Ecto neural progenitor cell (in vitro differentiated cells): ENCODE measurements at regions not wholly inside any gene's neighbourhood (a gene's known extent, or its start where the extent isn't known, plus 50 kb on each side); places are given as distances from the start of the nearest gene placed in this dataset.
"Not testable (repeated sequence)": the region's sequence is repeated elsewhere in the genome, so short reads cannot be mapped to it uniquely, and the experiment has no call there.

Experiments used
- DNase-seq: peaks from one replicate; pipeline ENCODE4 v3.0.0-alpha.2; 2018; ENCODE audit warnings: low spot score

GRCh38 chr1:182331387-182331786 lies 60.2 kb downstream of the GLUL start:
- no peak for DNase-seq

- DNase-seq, result no peak
Measured at GRCh38 chr1:182330303-182330702, 61.3 kb downstream of the GLUL start.

DNA sequence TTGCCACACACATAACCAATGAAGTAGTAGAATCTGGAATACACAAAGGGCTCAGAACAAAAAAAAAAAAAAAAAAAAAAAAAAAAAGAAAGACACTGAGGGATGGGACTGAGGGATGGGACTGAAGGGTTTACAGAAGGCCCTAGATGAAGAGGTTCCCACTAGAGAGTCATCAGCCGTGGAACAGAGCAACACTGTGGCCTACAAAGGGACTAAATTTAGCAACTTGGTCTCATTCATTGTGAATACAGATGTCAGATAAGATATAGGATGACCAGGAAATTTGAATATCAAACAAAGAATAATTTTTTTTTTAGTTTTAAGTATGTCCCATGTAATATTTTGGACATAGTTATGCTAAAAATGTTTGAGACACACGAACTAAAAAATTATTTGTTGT lies 62.1 kb downstream of the GLUL start:
- DNase-seq, result no peak

DNA sequence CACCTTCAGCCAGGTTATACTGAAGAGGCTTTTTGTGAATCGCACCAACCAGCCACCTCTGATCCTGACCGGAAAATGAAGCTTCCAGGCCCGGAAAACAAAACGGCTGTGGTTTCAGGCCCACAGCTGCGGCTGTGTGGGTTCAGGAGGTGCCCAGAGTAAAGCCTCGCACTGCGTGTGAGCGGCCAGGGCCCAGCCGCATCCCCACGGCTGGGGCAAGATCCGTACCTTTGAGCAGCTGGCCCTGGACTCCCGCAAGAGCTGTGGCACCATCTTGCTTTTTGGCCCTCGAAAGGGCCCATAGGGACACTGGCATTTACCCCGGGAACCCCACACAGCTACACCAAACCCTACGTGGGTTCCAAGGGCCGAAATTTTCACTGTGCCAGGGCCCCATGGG lies 63.0 kb downstream of the GLUL start:
- no peak for DNase-seq

DNA sequence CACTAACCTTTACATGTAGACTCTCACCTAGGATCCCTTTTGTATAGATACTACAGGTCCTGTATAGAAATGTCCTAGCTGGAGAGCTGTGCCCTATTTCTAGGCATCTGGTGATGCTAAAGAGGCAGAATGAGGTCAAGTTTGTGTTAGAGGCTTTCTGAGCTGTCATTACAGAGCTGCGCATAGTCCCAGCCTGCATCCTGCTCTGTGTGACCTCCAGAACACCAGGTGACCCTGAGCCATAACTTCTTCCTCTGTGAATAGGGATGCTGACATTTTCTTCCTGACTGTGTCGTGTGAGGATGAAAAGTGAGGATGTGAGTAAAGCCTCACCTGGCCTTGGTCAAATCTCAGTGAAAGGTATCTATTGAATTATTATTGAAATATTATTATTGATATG lies 66.3 kb downstream of the GLUL start:
- no peak for DNase-seq

DNA sequence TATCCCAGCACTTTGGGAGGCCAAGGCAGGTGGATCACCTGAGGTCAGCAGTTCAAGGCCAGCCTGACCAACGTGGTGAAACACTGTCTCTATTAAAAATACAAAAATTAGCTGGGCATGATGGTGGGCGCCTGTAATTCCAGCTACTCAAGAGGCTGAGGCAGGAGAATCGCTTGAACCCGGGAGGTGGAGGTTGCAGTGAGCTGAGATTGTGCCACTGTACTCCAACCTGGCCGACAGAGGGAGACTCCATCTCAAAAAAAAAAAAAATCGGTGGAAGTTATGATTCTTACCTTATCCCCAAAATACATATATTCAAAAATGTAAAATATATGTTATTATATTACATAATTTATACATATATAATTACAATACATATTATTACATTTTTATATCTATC lies 70.1 kb downstream of the GLUL start:
- DNase-seq, result not testable (repeated sequence)

DNA sequence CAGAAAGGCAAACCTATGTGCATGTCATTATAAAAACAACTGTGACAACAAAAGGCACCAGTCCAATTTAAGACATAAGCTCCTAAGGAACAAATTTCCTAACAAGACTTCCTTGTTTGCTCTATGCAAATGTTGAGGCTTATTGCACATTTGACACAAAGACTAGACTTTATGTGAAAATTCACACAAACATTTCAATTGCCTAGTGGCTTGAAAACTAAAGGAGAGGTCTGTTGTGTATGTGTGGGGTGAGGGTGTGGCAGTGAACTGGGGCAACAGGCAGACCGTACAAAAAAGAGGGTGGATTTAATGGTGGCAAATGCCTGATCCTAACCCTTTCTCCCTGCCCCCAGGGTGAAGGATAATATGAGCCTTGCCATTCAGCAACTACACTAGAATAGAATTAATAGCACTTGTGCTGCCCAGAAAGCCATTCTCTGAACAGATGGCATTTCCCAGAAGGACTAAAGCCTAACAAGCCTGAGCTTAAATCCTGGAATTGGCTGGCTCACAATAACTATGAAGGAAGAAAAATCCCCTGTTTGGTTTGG lies 73.9 kb downstream of the GLUL start:
- DNase-seq, result no peak

DNA sequence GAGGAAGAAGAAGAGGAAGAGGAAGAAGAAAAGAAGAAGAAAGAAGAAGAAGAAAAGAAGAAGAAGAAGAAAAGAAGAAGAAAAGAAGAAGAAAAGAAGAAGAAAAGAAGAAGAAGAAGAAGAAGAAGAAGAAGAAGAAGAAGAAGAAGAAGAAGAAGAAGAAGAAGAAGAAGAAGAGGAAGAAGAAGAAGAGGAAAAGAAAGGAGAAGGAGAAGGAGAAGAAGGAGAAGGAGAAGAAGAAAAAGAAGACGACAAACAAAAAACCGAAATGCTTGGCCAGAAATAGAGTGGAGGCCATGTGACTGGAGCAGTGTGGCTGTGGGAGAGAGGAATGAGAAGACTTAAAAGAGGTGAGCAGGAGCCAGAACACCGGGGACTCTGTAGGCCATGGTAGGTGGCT lies 75.1 kb downstream of the GLUL start:
- not testable (repeated sequence) for DNase-seq

- no peak for DNase-seq
Measured at GRCh38 chr1:182315167-182315556, 76.4 kb downstream of the GLUL start.

DNA sequence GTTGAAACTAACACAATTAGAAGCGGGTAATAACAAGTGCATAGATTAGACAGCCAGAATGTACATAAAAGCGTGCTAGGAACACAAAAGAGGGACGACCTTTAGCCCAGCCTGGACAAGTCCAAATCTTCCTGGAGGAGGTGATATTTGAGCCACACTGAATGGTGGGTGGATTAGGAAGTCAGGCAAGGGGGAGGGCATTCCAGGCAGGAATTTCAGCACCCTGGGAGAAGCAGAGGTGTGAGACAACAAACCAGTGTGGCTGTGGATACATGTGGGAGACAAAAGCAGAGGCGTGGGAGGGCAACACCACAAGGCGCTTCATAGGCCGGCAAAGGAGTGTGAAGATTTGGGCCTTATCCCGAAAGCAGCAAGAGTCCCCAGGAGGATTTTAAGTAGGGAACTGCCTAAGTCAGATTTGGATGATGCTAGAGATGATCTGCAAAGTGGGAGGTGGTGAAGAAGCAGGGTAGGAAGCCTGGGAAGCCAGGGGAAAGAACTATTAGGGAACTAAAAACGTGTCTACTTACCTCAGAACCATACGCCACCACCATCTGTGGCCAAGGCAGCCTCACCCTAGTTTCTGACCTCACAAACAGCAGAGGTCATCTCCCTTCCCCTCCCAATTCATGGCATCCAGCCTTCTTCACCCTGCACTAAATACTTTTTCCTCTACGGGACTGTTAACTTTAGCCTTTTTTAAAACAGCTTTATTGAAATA lies 81.8 kb downstream of the GLUL start:
- DNase-seq, result peak; percentile 58

DNA sequence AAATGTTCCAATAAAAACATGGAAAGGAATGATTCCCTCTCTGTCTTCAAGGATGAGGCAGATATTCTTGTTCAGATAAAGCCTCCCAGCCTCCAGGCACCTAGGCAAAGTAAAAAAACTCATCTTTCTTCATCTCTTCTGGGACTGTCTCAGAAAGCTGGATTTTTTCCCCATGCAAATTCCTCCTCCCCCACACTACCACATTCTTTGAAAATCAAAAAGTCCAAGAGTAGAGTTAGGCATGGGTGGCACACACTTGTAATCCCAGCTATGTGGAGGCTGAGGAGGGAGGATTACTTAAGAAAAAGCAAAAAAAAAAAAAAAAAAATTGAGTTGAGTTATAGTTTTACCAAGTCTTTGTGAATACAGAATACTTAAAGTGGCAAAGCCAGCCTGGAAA lies 82.8 kb downstream of the GLUL start:
- no peak for DNase-seq

DNA sequence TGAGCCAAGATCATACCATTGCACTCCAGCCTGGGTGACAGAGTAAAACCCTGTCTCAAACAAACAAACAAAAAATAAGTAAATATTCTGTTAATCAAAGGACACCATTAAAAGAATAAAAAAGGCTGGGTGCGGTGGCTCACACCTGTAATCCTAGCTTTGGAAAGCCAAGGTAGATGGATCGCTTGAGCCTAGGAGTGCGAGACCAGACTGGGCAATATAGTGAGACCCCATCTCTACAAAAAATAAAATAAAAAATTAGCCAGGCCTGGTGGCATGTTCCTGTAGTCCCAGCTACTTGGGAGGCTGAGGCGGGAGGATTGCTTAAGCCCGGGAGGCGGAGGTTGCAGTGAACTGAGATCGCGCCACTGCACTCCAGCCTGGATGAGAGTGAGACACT lies 84.1 kb downstream of the GLUL start:
- not testable (repeated sequence) for DNase-seq

DNA sequence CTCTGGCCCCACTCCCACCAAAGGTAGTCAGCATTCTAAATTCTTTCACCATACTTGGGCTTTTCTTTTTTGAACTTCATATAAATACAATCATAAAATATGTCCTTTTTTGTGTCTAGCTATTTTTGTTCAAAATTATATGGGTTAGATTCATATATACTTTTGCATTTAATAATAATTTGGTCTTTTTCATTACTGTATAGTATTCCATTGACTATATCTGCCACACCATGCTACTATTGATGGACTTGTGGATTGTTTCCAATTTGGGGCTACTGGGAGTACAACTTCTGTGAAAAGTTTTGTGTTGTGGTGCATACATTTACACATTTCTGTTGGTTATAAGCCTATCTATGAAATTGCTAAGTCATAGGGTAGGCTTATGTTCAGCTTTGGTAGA lies 85.7 kb downstream of the GLUL start:
- DNase-seq, result no peak

GRCh38 chr1:182304627-182305026 lies 87.0 kb downstream of the GLUL start:
- DNase-seq, result no peak

DNA sequence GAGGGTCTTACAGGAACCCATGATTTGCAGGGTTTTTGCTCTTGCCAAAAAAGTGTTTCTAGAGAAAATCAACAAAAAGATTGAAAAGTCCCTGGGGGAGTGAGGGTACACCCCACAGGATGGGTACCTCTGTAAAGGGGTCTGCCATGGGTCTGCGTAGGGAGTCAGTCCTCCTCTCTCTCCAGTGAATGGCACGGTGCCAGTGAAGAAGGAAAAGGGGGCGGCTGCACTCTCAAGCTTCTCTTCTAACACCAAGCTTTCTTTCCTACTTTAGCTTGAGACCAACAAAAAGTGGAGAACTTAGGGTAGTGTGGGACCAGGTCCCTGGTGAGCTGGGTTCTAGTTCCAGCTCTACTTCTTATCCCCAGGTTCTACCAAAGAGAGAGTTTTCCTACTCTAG lies 87.4 kb downstream of the GLUL start:
- DNase-seq, result no peak

- DNase-seq, result no peak
Measured at GRCh38 chr1:182303778-182304177, 87.8 kb downstream of the GLUL start.

GRCh38 chr1:182301467-182302198 lies 90.0 kb downstream of the GLUL start:
- DNase-seq, result no peak

GRCh38 chr1:182301026-182301436 lies 90.6 kb downstream of the GLUL start:
- no peak for DNase-seq

DNA sequence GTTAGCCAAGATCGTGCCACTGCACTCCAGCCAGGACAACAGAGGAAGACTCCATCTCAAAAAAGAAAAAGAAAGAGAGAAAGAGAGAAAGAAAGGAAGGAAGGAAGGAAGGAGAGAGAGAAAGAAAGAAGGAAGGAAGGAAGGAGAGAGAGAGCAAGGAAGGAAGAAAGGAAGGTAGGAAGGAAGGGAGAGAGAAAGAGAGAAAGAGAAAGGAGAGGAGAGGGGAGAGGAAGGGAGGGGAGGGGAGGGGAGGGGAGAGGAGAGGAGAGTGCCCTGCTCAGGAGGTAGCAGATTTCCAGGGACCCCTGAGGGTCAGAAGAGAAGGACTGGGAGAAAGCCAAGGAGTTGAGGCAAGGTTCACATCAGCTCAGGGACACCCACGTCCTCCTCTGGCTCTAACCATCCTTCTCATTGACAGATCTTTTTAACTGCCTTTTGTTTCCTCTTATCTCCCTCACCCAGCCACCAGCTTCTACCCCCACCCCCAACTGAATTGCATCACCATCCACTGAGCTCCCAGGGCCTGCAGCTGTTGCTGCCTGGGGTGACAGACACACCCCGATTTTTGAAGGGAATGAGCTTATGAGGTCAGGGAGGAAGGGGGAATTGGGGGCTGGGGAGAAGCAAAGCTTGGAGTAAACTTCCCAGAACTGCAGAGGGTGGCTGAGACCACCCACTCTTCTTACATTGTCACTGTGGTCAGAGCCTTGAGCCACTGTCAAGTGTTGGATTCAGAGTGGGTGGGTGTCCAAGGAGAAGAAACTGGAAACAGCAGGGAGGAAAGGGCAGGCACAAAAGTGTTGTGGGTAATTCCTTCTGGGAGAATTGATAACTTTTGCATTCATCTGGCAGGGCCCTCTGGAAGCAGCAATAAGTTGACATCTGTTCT lies 91.6 kb downstream of the GLUL start:
- DNase-seq, result no peak

DNA sequence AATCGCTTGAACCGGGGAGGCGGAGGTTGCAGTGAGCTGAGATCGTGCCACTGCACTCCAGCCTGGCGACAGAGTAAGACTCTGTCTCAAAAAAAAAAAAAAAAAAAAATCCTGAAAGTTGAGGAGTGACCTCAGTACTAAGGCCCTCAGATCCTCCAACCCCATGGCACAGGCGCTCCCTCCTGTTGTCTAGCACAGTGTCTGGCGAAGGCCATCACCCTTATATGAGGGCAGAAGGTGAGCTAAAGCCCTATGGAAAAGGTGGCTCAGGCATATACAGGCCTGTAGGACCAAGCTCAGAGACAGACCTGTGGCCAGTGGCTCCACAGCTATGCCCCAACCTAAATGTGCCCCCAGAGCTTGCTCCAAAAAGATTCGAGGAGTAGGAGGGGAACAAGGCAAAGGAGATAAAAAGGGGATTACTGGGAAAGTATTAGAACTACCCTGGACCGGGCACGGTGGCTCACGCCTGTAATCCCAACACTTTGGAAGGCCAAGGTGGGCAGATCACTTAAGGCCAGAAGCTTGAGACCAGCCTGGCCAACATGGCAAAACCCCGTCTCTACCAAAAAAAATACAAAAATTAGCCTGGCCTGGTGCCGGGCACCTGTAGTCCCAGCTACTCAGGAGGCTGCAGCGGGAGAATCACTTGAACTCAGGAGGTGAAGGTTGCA lies 92.4 kb downstream of the GLUL start:
- DNase-seq, result not testable (repeated sequence)

DNA sequence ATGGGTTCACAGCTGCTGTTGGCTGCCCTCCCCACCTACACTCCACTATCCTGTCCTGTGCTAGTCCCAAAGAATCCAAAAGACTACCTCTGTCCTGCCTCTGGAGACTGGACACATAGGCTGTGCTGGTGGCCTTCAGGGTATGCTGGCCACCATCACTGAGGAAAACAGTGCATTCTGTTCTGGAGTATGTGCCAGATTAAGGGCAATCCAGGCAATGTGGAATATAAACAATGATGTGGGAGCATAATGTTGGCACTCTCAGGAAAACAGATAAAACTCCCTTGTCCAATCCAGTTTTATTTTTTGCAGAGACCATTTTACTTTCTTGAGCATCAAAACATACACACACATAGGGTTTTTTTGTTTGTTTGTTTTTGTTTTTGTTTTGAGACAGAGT lies 94.3 kb downstream of the GLUL start:
- DNase-seq, result no peak

- DNase-seq, result no peak
Measured at GRCh38 chr1:182295697-182296096, 95.9 kb downstream of the GLUL start.
